Neural cell (in vitro differentiated cells): ENCODE measurements at regions not wholly inside any gene's neighbourhood (a gene's known extent, or its start where the extent isn't known, plus 50 kb on each side); places are given as distances from the start of the nearest gene placed in this dataset.

Source experiments
- H2AFZ ChIP-seq: fragments of 200-600, 300-800 bp; sonication (generic), shearing (Covaris generic); 2 replicates; pipeline ENCODE4 v1.6.0; 2014; ENCODE audit warnings: low read depth, mild to moderate bottlenecking, antibody characterized with exemption, low read length, moderate library complexity
- H3F3A ChIP-seq: fragments of 200-600 bp; shearing (Covaris generic); 2 replicates; pipeline ENCODE4 v1.6.1; 2016; ENCODE audit warnings: mild to moderate bottlenecking, moderate library complexity, mixed read lengths, antibody characterized with exemption, low read length; ENCODE audit not compliant: insufficient read depth, poor library complexity, severe bottlenecking
- H3K27ac ChIP-seq: fragments of 200-600, 300-800 bp; sonication (generic), shearing (Covaris generic); 2 replicates; pipeline ENCODE4 v1.5.1; 2014; ENCODE audit warnings: mild to moderate bottlenecking, low read length, moderate library complexity
- H3K27me3 ChIP-seq: fragments of 300-800, 200-600 bp; sonication (generic), shearing (Covaris generic); 2 replicates; pipeline ENCODE4 v1.6.0; 2014; ENCODE audit warnings: mild to moderate bottlenecking, low read depth, low read length, moderate library complexity; ENCODE audit not compliant: insufficient read depth
- H3K36me3 ChIP-seq: fragments of 300-800, 200-600 bp; sonication (generic), shearing (Covaris generic); 2 replicates; pipeline ENCODE4 v1.5.1; 2014; ENCODE audit warnings: mild to moderate bottlenecking, antibody characterized with exemption, low read length, moderate library complexity; ENCODE audit not compliant: insufficient read depth
- H3K4me2 ChIP-seq: fragments of 300-800, 200-600 bp; sonication (generic), shearing (Covaris generic); 2 replicates; pipeline ENCODE4 v1.6.0; 2014; ENCODE audit warnings: mild to moderate bottlenecking, low read length
- H3K4me3 ChIP-seq: fragments of 300-800, 200-600 bp; sonication (generic), shearing (Covaris generic); 2 replicates; pipeline ENCODE4 v1.5.1; 2014; ENCODE audit warnings: mild to moderate bottlenecking, low read length, moderate library complexity
- H3K79me2 ChIP-seq: fragments of 200-600 bp; shearing (Covaris generic); replicated peaks from 2 replicates; pipeline ENCODE4 v1.6.0; 2014; ENCODE audit warnings: mild to moderate bottlenecking, low read length, moderate library complexity; ENCODE audit not compliant: insufficient read depth
- H3K9ac ChIP-seq: fragments of 300-800, 200-600 bp; sonication (generic), shearing (Covaris generic); 2 replicates; pipeline ENCODE4 v1.6.1; 2016; ENCODE audit warnings: mild to moderate bottlenecking, low read length, mixed read lengths
- H3K9me2 ChIP-seq: fragments of 200-600 bp; shearing (Covaris generic); 2 replicates; pipeline ENCODE4 v1.6.1; 2016; ENCODE audit warnings: mild to moderate bottlenecking, low read length, mixed read lengths; ENCODE audit not compliant: insufficient read depth
- H3K9me3 ChIP-seq: fragments of 200-600, 300-800 bp; sonication (generic), shearing (Covaris generic); 2 replicates; pipeline ENCODE4 v1.6.1; 2016; ENCODE audit warnings: mild to moderate bottlenecking, mixed run types, low read length, moderate library complexity, mixed read lengths
- H4K20me1 ChIP-seq: fragments of 200-600 bp; shearing (Covaris generic); 2 replicates; pipeline ENCODE4 v1.6.1; 2016; ENCODE audit warnings: mild to moderate bottlenecking, mixed run types; ENCODE audit not compliant: insufficient read depth
- EP300 ChIP-seq: fragments of 450-650 bp; conservative IDR thresholded peaks from 2 replicates; pipeline ENCODE4 v1.6.1; 2014; ENCODE audit warnings: antibody characterized with exemption, mild to moderate bottlenecking, moderate library complexity; ENCODE audit not compliant: poor library complexity, severe bottlenecking
- EZH2 ChIP-seq: fragments of 200-600, 300-800 bp; shearing (Covaris generic), sonication (generic); IDR thresholded peaks from 2 replicates; pipeline ENCODE4 v1.6.1; 2014; ENCODE audit warnings: antibody characterized with exemption, low read length, borderline replicate concordance, mild to moderate bottlenecking; ENCODE audit not compliant: insufficient read depth, poor library complexity, severe bottlenecking
- MXI1 ChIP-seq: fragments of 450-650 bp; conservative IDR thresholded peaks from 2 replicates; pipeline ENCODE4 v1.6.1; 2014; ENCODE audit warnings: antibody characterized with exemption, mild to moderate bottlenecking; ENCODE audit not compliant: poor library complexity, severe bottlenecking
- POLR2AphosphoS5 ChIP-seq: IDR thresholded peaks from 2 replicates; pipeline ENCODE4 v1.6.1; 2012
- RAD21 ChIP-seq: fragments of 450-650 bp; conservative IDR thresholded peaks from 2 replicates; pipeline ENCODE4 v1.6.1; 2014; ENCODE audit warnings: antibody characterized with exemption, mild to moderate bottlenecking, moderate library complexity
- REST ChIP-seq: IDR thresholded peaks from 2 replicates; pipeline ENCODE4 v1.6.1; 2012; ENCODE audit warnings: borderline replicate concordance
- SMC3 ChIP-seq: fragments of 450-650 bp; conservative IDR thresholded peaks from 2 replicates; pipeline ENCODE4 v1.6.1; 2014; ENCODE audit warnings: antibody characterized with exemption, mild to moderate bottlenecking, moderate library complexity; ENCODE audit not compliant: poor library complexity
- TAF1 ChIP-seq: IDR thresholded peaks from 2 replicates; pipeline ENCODE4 v1.6.1; 2012; ENCODE audit warnings: low read depth
- TF ChIP-seq, protein P1 (sequence below): fragments of 450-650 bp; IDR thresholded peaks from 2 replicates; pipeline ENCODE4 v1.5.1; 2014; ENCODE audit warnings: antibody characterized with exemption, mild to moderate bottlenecking, moderate library complexity; ENCODE audit not compliant: poor library complexity, severe bottlenecking

GRCh38 chr19:32233885-32234284 is 111.5 kb upstream of the ZNF507 start:
- no peak overlapping the region for H3K9ac ChIP-seq
- no peak overlapping the region for H3K4me2 ChIP-seq
- no peak overlapping the region for H3K27ac ChIP-seq
- no peaks in the 10 kb centered on the region for H3K27me3 ChIP-seq
- H2AFZ ChIP-seq = no peak overlapping the region
- TF ChIP-seq POLR2AphosphoS5 = no peak
- H3K36me3 ChIP-seq = no peaks in the 10 kb centered on the region
- H3K9me2 ChIP-seq = no peaks in the 10 kb centered on the region
- H3F3A ChIP-seq = no peaks in the 10 kb centered on the region
- no peaks in the 10 kb centered on the region for H3K79me2 ChIP-seq
- no peaks in the 10 kb centered on the region for H3K9me3 ChIP-seq
- H4K20me1 ChIP-seq = no peaks in the 10 kb centered on the region
- no peak overlapping the region for H3K4me3 ChIP-seq

DNA sequence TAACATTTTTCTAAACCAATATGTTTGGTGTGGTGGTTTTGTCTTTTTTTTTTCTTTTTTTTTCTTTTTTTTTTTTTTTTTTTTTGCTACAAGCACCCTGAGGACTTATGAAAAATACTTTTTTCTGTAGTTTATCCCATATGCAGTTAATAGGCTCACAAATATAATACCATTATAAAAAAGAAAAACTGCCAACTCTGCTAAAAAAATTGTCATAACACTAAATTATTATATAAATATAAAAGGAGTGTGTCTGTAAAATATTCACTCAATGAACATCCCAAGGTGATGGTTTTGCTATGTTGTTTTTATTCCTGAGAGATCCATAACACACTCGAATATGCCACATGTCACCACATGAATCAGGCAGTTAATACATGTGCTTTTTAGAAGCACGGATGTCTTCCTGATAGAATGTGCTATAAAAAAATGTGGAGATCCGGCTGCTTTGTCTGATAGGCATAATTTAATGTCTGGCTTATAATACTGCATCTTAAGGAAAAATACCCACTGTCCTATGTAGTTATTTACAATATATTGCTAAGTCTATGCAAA is 110.7 kb upstream of the ZNF507 start:
- Histone ChIP-seq H2AFZ (no peak overlapping the region), H4K20me1 (no peaks in the 10 kb centered on the region), H3K9ac (no peak overlapping the region), H3K27me3 (no peaks in the 10 kb centered on the region), H3K9me2 (no peaks in the 10 kb centered on the region), H3F3A (no peaks in the 10 kb centered on the region), H3K27ac (no peak overlapping the region), H3K9me3 (no peaks in the 10 kb centered on the region), H3K4me2 (no peak overlapping the region), H3K4me3 (no peak overlapping the region), H3K36me3 (no peaks in the 10 kb centered on the region), H3K79me2 (no peaks in the 10 kb centered on the region)
- no peak for TF ChIP-seq REST
- peak; percentile 71 for TF ChIP-seq POLR2AphosphoS5

DNA sequence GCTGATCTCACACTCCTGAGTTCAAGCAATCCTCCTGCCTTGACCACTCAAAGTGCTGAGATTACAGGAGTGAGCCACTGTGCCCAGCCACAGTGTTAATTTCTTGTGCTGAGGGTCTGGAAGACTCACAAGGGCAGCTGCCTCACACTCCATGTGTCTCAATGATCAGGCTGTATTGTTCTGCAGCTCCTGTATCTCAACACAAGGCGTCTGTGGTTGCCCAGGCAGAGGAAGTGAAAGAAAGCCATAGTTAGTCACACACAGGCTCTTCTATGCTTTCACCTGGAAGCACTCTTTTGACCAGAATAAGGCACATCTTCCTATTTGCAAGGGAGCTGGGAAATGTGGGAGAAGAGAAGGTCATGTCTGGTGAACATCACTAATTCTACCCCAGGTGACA is 107.3 kb upstream of the ZNF507 start:
- Histone ChIP-seq H3K9me3 (no peaks in the 10 kb centered on the region), H3K4me3 (no peak overlapping the region), H3K36me3 (no peaks in the 10 kb centered on the region), H3F3A (no peaks in the 10 kb centered on the region), H3K27me3 (no peaks in the 10 kb centered on the region), H3K27ac (no peak overlapping the region), H3K4me2 (no peak overlapping the region), H3K9ac (no peak overlapping the region), H3K9me2 (no peaks in the 10 kb centered on the region), H3K79me2 (no peaks in the 10 kb centered on the region), H4K20me1 (no peaks in the 10 kb centered on the region), H2AFZ (no peak overlapping the region)
- no peak for TF ChIP-seq POLR2AphosphoS5
- TF ChIP-seq MXI1 = no peak
- TF ChIP-seq EP300 = no peak
- TF ChIP-seq TAF1 = no peak
- no peak for TF ChIP-seq SMC3
- TF ChIP-seq REST = no peak
- TF ChIP-seq RAD21 = no peak
- TF ChIP-seq, protein P1, sequence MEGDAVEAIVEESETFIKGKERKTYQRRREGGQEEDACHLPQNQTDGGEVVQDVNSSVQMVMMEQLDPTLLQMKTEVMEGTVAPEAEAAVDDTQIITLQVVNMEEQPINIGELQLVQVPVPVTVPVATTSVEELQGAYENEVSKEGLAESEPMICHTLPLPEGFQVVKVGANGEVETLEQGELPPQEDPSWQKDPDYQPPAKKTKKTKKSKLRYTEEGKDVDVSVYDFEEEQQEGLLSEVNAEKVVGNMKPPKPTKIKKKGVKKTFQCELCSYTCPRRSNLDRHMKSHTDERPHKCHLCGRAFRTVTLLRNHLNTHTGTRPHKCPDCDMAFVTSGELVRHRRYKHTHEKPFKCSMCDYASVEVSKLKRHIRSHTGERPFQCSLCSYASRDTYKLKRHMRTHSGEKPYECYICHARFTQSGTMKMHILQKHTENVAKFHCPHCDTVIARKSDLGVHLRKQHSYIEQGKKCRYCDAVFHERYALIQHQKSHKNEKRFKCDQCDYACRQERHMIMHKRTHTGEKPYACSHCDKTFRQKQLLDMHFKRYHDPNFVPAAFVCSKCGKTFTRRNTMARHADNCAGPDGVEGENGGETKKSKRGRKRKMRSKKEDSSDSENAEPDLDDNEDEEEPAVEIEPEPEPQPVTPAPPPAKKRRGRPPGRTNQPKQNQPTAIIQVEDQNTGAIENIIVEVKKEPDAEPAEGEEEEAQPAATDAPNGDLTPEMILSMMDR = no peak
- no peak for TF ChIP-seq EZH2
